22Rv1 (cell line): ENCODE measurements at regions not wholly inside any gene's neighbourhood (a gene's known extent, or its start where the extent isn't known, plus 50 kb on each side); places are given as distances from the start of the nearest gene placed in this dataset.

ENCODE experiments used
- H3K27ac ChIP-seq: fragments of 450-650 bp; 2 replicates; pipeline ENCODE4 v1.5.1; 2017
- CTCF ChIP-seq: fragments of 450-650 bp; IDR thresholded peaks from 2 replicates; pipeline ENCODE4 v1.5.1; 2017; ENCODE audit warnings: mild to moderate bottlenecking
- ZFX ChIP-seq: fragments of 450-650 bp; IDR thresholded peaks from 2 replicates; pipeline ENCODE4 v1.6.1; 2017; ENCODE audit warnings: antibody characterized with exemption, borderline replicate concordance

- no peak for TF ChIP-seq ZFX
- no peak for TF ChIP-seq CTCF
- H3K27ac ChIP-seq = no peak overlapping the region
These were observed 591.3 kb upstream of the NOX3 start for GRCh38 chr6:156046841-156047449.

- TF ChIP-seq CTCF = no peak
- TF ChIP-seq ZFX = no peak
- no peak overlapping the region for H3K27ac ChIP-seq
These were observed 590.6 kb upstream of the NOX3 start for GRCh38 chr6:156046268-156046665.

- no peak for TF ChIP-seq CTCF
- no peak for TF ChIP-seq ZFX
- no peak overlapping the region for H3K27ac ChIP-seq
These were observed 590.0 kb upstream of the NOX3 start for GRCh38 chr6:156045401-156046267.

GRCh38 chr6:156033598-156033997 lies 578.0 kb upstream of the NOX3 start:
- TF ChIP-seq CTCF (no peak), ZFX (no peak)
- no peak overlapping the region for H3K27ac ChIP-seq

GRCh38 chr6:156031516-156031915 lies 575.9 kb upstream of the NOX3 start:
- no peak overlapping the region for H3K27ac ChIP-seq
- TF ChIP-seq CTCF (no peak), ZFX (no peak)

GRCh38 chr6:156030053-156030452 lies 574.4 kb upstream of the NOX3 start:
- no peak for TF ChIP-seq CTCF
- no peak for TF ChIP-seq ZFX
- H3K27ac ChIP-seq = no peak overlapping the region
